ENCODE measurements at regions not wholly inside any gene's neighbourhood (a gene's known extent, or its start where the extent isn't known, plus 50 kb on each side); places are given as distances from the start of the nearest gene placed in this dataset.
"Not testable (repeated sequence)": the region's sequence is repeated elsewhere in the genome, so short reads cannot be mapped to it uniquely, and the experiment has no call there.

- Histone ChIP-seq H3K4me1 (ENCODE audit: control insufficient read depth in 1 of 2, low read depth in 2 of 2) (no peaks in the 10 kb centered on the region), H3K4me3 (no peak overlapping the region), H3K27me3 (replicated peaks; ENCODE audit: insufficient read depth) (no peaks in the 10 kb centered on the region), H3K36me3 (no peaks in the 10 kb centered on the region), H3K9me3 (no peaks in the 10 kb centered on the region), H3K27ac (no peak overlapping the region)
- no peak for TF ChIP-seq CTCF (IDR thresholded peaks at IDR 0.05)
- no peak for ATAC-seq (ENCODE audit: insufficient number of reproducible peaks, low FRiP score, low read depth)
- no peak for DNase-seq (ENCODE audit: low spot score)
Measured at GRCh38 chr12:60210756-60211155, 614.9 kb downstream of the SLC16A7 start.

DNA sequence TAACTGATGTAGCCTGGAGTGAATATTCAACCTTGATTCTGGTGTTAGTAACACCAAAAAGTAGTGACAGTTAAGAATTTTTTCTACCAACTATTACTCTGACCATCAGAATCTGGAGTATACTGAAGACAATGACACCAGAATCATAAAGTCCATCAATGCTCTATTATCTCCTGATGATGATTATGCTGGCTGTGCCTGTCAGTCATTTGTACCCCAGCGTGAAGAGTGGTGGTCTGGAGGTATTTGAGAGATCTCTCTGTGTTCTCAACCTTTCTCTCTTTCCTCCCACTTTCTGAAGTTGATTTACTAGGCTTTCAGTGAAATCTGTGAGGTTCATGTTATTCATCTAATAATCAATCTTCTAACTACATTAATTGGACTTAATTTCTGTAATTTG lies 615.4 kb downstream of the SLC16A7 start:
- DNase-seq (ENCODE audit: low spot score) (no peak), ATAC-seq (ENCODE audit: insufficient number of reproducible peaks, low FRiP score, low read depth) (no peak)
- Histone ChIP-seq H3K27ac (no peak overlapping the region), H3K4me3 (no peak overlapping the region), H3K36me3 (no peaks in the 10 kb centered on the region), H3K4me1 (ENCODE audit: control insufficient read depth in 1 of 2, low read depth in 2 of 2) (no peaks in the 10 kb centered on the region), H3K9me3 (no peaks in the 10 kb centered on the region), H3K27me3 (replicated peaks; ENCODE audit: insufficient read depth) (no peaks in the 10 kb centered on the region)
- no peak for TF ChIP-seq CTCF (IDR thresholded peaks at IDR 0.05)

DNA sequence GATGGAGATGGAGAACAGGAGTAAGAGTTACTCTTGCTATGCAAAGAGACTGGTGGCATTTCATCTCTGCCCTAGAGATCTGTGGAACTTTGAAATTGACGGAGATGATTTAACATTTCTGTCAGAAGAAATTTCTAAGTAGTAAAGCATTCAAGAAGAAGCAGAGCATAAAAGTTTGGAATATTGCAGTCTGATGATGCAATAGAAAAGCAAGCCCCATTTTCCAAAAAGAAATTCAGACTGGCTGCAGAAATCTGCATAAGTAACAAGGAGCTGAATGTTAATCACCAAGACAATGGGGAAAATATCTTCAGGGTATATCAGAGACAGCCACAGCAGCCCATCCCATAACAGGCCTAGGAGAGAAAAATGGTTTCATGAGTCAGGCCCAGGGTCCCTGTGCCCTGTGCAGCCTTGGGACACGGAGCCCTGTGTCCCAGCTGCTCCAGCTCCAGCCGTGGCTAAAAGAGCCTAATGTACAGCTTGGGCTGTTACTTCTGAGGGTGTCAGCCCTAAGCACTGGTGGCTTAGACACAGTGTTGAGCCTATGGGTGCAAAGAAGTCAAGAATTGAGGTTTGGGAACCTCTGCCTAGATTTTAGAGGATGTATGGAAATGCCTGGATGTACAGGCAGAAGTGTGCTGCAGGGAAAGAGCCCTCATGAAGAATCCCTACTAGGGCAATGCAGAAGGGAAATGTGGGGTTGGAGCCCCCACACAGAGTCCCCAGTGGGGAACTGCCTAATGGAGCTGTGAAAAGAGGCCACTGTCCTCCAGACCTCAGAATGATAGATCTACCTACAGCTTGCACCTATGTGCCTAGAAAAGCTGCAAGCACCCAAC lies 616.6 kb downstream of the SLC16A7 start:
- H3K27ac ChIP-seq, result no peak overlapping the region
- no peaks in the 10 kb centered on the region for H3K4me1 ChIP-seq (ENCODE audit: control insufficient read depth in 1 of 2, low read depth in 2 of 2)
- no peak for TF ChIP-seq CTCF (IDR thresholded peaks at IDR 0.05)
- H3K27me3 ChIP-seq (replicated peaks; ENCODE audit: insufficient read depth), result no peaks in the 10 kb centered on the region
- H3K9me3 ChIP-seq, result no peaks in the 10 kb centered on the region
- no peak overlapping the region for H3K4me3 ChIP-seq
- ATAC-seq (ENCODE audit: insufficient number of reproducible peaks, low FRiP score, low read depth) (no peak), DNase-seq (ENCODE audit: low spot score) (no peak)
- no peaks in the 10 kb centered on the region for H3K36me3 ChIP-seq

- H3K36me3 ChIP-seq; H3K9me3 ChIP-seq; H3K27ac ChIP-seq; ATAC-seq (ENCODE audit: insufficient number of reproducible peaks, low FRiP score, low read depth); DNase-seq (ENCODE audit: low spot score); H3K4me1 ChIP-seq (ENCODE audit: control insufficient read depth in 1 of 2, low read depth in 2 of 2); H3K27me3 ChIP-seq (replicated peaks; ENCODE audit: insufficient read depth); H3K4me3 ChIP-seq: not testable (repeated sequence)
Measured at GRCh38 chr12:60213272-60213671, 617.4 kb downstream of the SLC16A7 start.

DNA sequence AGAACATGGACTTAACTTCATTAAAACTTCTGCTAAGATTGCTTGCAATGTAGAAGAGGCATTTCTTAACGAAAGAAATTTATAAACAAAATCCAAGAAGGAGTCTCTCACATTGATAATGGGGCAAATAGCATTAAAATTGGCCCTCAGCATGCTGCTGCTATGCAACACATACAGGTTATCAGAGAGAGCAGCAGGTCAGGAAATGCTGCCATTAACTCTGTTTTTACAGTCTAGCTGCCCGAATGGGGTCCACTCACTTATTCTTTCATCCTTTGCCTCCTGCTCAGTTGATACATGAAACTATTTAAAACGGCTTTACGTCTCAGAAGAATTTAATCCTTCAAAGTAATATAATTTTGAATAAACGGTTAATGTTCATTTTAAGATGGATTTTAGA lies 620.4 kb downstream of the SLC16A7 start:
- ATAC-seq (ENCODE audit: insufficient number of reproducible peaks, low FRiP score, low read depth), result no peak
- TF ChIP-seq CTCF (IDR thresholded peaks at IDR 0.05), result no peak
- no peak overlapping the region for H3K27ac ChIP-seq

GRCh38 chr12:60223242-60223641 lies 627.4 kb downstream of the SLC16A7 start:
- H3K9me3 ChIP-seq, result peaks cover 6% of the 10 kb centered on the region
- H3K4me3 ChIP-seq, result no peak overlapping the region
- ATAC-seq (ENCODE audit: insufficient number of reproducible peaks, low FRiP score, low read depth) (no peak), DNase-seq (ENCODE audit: low spot score) (no peak)
- H3K36me3 ChIP-seq, result no peaks in the 10 kb centered on the region
- H3K27me3 ChIP-seq (replicated peaks; ENCODE audit: insufficient read depth), result no peaks in the 10 kb centered on the region
- no peak overlapping the region for H3K27ac ChIP-seq
- no peaks in the 10 kb centered on the region for H3K4me1 ChIP-seq (ENCODE audit: control insufficient read depth in 1 of 2, low read depth in 2 of 2)
- TF ChIP-seq CTCF (IDR thresholded peaks at IDR 0.05), result no peak

More for the DNA sequence above, 620.4 kb downstream of the SLC16A7 start:
- H3K4me3 ChIP-seq, result no peak overlapping the region
- H3K9me3 ChIP-seq, result no peaks in the 10 kb centered on the region
- no peaks in the 10 kb centered on the region for H3K4me1 ChIP-seq (ENCODE audit: control insufficient read depth in 1 of 2, low read depth in 2 of 2)
- no peaks in the 10 kb centered on the region for H3K27me3 ChIP-seq (replicated peaks; ENCODE audit: insufficient read depth)
- no peaks in the 10 kb centered on the region for H3K36me3 ChIP-seq
- no peak for DNase-seq (ENCODE audit: low spot score)

Measured in thoracic aorta (tissue), 2 donors.